Upper lobe of left lung (tissue), 4 donors: ENCODE measurements at regions not wholly inside any gene's neighbourhood (a gene's known extent, or its start where the extent isn't known, plus 50 kb on each side); places are given as distances from the start of the nearest gene placed in this dataset.

Experiments used
- CTCF ChIP-seq, 6 experiments: fragments of 450-650 bp in 4 of 6; fragments of 200-600 bp in 2 of 6; sonication (generic) in 2 of 6; IDR thresholded peaks; one replicate each; pipeline ENCODE4 v1.5.1; 2016 to 2019; ENCODE audit warnings: antibody characterized with exemption in 6 of 6
- EP300 ChIP-seq, 4 donors: sonication (generic); formaldehyde crosslinking; IDR thresholded peaks; one replicate each; pipeline ENCODE4 v1.5.1; 2017; ENCODE audit warnings: antibody characterized with exemption in 4 of 4, control low read depth in 2 of 4
- POLR2A ChIP-seq, 4 donors: fragments of 450-650 bp; IDR thresholded peaks; one replicate each; pipeline ENCODE4 v1.5.1; 2016 to 2017; ENCODE audit warnings: antibody characterized with exemption in 4 of 4, mild to moderate bottlenecking in 2 of 4
- POLR2AphosphoS5 ChIP-seq, 2 donors: sonication (generic); formaldehyde crosslinking; IDR thresholded peaks; one replicate each; pipeline ENCODE4 v1.5.1; 2017; ENCODE audit warnings: antibody characterized with exemption in 2 of 2

GRCh38 chr14:58809520-58809919 is 171.8 kb downstream of the DACT1 start:
- no peak for TF ChIP-seq CTCF (IDR thresholded peaks at IDR 0.05)
- no peak for TF ChIP-seq POLR2A (IDR thresholded peaks at IDR 0.05)
- TF ChIP-seq POLR2AphosphoS5 (IDR thresholded peaks at IDR 0.05), result no peak
- TF ChIP-seq EP300 (IDR thresholded peaks at IDR 0.05), result no peak
